Fibroblast of skin of right quadriceps (primary cell): ENCODE measurements at regions not wholly inside any gene's neighbourhood (a gene's known extent, or its start where the extent isn't known, plus 50 kb on each side); places are given as distances from the start of the nearest gene placed in this dataset.

Experiments used
- DNase-seq: peaks from one replicate; pipeline ENCODE4 v3.0.0-alpha.2; 2013

- DNase-seq = no peak
These were observed 252.1 kb downstream of the TMX3 start for GRCh38 chr18:68462766-68463165.

- no peak for DNase-seq
These were observed 252.8 kb downstream of the TMX3 start for GRCh38 chr18:68462148-68462547.

- no peak for DNase-seq
These were observed 253.4 kb downstream of the TMX3 start for GRCh38 chr18:68461481-68462018.

GRCh38 chr18:68459968-68460367 lies 254.9 kb downstream of the TMX3 start:
- no peak for DNase-seq

- no peak for DNase-seq
These were observed 257.9 kb downstream of the TMX3 start for GRCh38 chr18:68456985-68457384.

GRCh38 chr18:68455229-68455603 lies 259.7 kb downstream of the TMX3 start:
- DNase-seq = no peak

GRCh38 chr18:68454511-68455228 lies 260.2 kb downstream of the TMX3 start:
- DNase-seq = peak; percentile 72

- peak; percentile 85 for DNase-seq
These were observed 265.6 kb downstream of the TMX3 start for GRCh38 chr18:68449292-68449691.

- DNase-seq = peak; percentile 81
These were observed 266.2 kb downstream of the TMX3 start for GRCh38 chr18:68448736-68449135.

- DNase-seq = peak; percentile 54
These were observed 267.6 kb downstream of the TMX3 start for GRCh38 chr18:68447286-68447685.

- no peak for DNase-seq
These were observed 269.1 kb downstream of the TMX3 start for GRCh38 chr18:68445668-68446426.

GRCh38 chr18:68445136-68445535 lies 269.8 kb downstream of the TMX3 start:
- DNase-seq = no peak

GRCh38 chr18:68441241-68441640 lies 273.7 kb downstream of the TMX3 start:
- no peak for DNase-seq

GRCh38 chr18:68440433-68440832 lies 274.5 kb downstream of the TMX3 start:
- no peak for DNase-seq

GRCh38 chr18:68439642-68440041 lies 275.3 kb downstream of the TMX3 start:
- DNase-seq = no peak

GRCh38 chr18:68438983-68439382 lies 275.9 kb downstream of the TMX3 start:
- peak; percentile 90 for DNase-seq

GRCh38 chr18:68438536-68438935 lies 276.4 kb downstream of the TMX3 start:
- DNase-seq = no peak

- no peak for DNase-seq
These were observed 278.4 kb downstream of the TMX3 start for GRCh38 chr18:68436485-68436884.

GRCh38 chr18:68435581-68435980 lies 279.3 kb downstream of the TMX3 start:
- DNase-seq = no peak

GRCh38 chr18:68431922-68432198 lies 283.0 kb downstream of the TMX3 start:
- DNase-seq = no peak

- DNase-seq = peak; percentile 68
These were observed 283.6 kb downstream of the TMX3 start for GRCh38 chr18:68431111-68431921.

- peak; percentile 43 for DNase-seq
These were observed 285.1 kb downstream of the TMX3 start for GRCh38 chr18:68429841-68430240.

- DNase-seq = no peak
These were observed 285.8 kb downstream of the TMX3 start for GRCh38 chr18:68429111-68429510.

GRCh38 chr18:68428661-68429060 lies 286.2 kb downstream of the TMX3 start:
- DNase-seq = no peak
